DMS79 (cell line): ENCODE measurements at regions not wholly inside any gene's neighbourhood (a gene's known extent, or its start where the extent isn't known, plus 50 kb on each side); places are given as distances from the start of the nearest gene placed in this dataset.
"Not testable (repeated sequence)": the region's sequence is repeated elsewhere in the genome, so short reads cannot be mapped to it uniquely, and the experiment has no call there.

Source experiments
- DNase-seq: peaks from one replicate; lab custom pipeline; 2025; lab: John Stamatoyannopoulos, UW

- no peak for DNase-seq
These were observed 511.3 kb downstream of the ARL4A start for GRCh38 chr7:13198727-13199126.

GRCh38 chr7:13201628-13202027, 514.2 kb downstream of the ARL4A start:
- no peak for DNase-seq

GRCh38 chr7:13217768-13218167, 530.3 kb downstream of the ARL4A start:
- DNase-seq = no peak

GRCh38 chr7:13225068-13225467, 537.6 kb downstream of the ARL4A start:
- no peak for DNase-seq

- DNase-seq = no peak
These were observed 539.0 kb downstream of the ARL4A start for GRCh38 chr7:13226385-13226784.

GRCh38 chr7:13231216-13231615, 543.8 kb downstream of the ARL4A start:
- no peak for DNase-seq

- no peak for DNase-seq
These were observed 548.0 kb downstream of the ARL4A start for GRCh38 chr7:13235436-13235835.

GRCh38 chr7:13236026-13236425, 548.6 kb downstream of the ARL4A start:
- no peak for DNase-seq

GRCh38 chr7:13240349-13240748, 552.9 kb downstream of the ARL4A start:
- no peak for DNase-seq

GRCh38 chr7:13241416-13241815, 554.0 kb downstream of the ARL4A start:
- no peak for DNase-seq

- no peak for DNase-seq
These were observed 570.2 kb downstream of the ARL4A start for GRCh38 chr7:13257661-13258060.

- no peak for DNase-seq
These were observed 571.0 kb downstream of the ARL4A start for GRCh38 chr7:13258386-13258785.

- DNase-seq = no peak
These were observed 572.5 kb downstream of the ARL4A start for GRCh38 chr7:13259930-13260329.

GRCh38 chr7:13262929-13263530, 575.6 kb downstream of the ARL4A start:
- DNase-seq = no peak

GRCh38 chr7:13265271-13265670, 577.8 kb downstream of the ARL4A start:
- no peak for DNase-seq

GRCh38 chr7:13274205-13274604, 586.8 kb downstream of the ARL4A start:
- not testable (repeated sequence) for DNase-seq

GRCh38 chr7:13276977-13277376, 589.5 kb downstream of the ARL4A start:
- no peak for DNase-seq

GRCh38 chr7:13278020-13278419, 590.6 kb downstream of the ARL4A start:
- DNase-seq = no peak

GRCh38 chr7:13279854-13280435, 592.5 kb downstream of the ARL4A start:
- no peak for DNase-seq

GRCh38 chr7:13282377-13282980, 595.0 kb downstream of the ARL4A start:
- DNase-seq = no peak

- DNase-seq = no peak
These were observed 599.5 kb downstream of the ARL4A start for GRCh38 chr7:13286916-13287315.

- no peak for DNase-seq
These were observed 601.1 kb downstream of the ARL4A start for GRCh38 chr7:13288516-13288915.

- no peak for DNase-seq
These were observed 603.5 kb downstream of the ARL4A start for GRCh38 chr7:13290975-13291374.
